RWPE2 (cell line): ENCODE measurements at regions not wholly inside any gene's neighbourhood (a gene's known extent, or its start where the extent isn't known, plus 50 kb on each side); places are given as distances from the start of the nearest gene placed in this dataset.

Experiments used
- ATAC-seq: fragments of 200-7000 bp; cut with Tn5 transposase; 3 replicates; pipeline ENCODE4 v1.9.1; 2021; ENCODE audit warnings: low read depth
- DNase-seq: peaks from one replicate; pipeline ENCODE4 v3.0.0-alpha.2; 2020; ENCODE audit warnings: low spot score
- H3K27ac ChIP-seq: fragments of 450-650 bp; 2 replicates; pipeline ENCODE4 v1.5.1; 2017; ENCODE audit warnings: mild to moderate bottlenecking; ENCODE audit not compliant: poor library complexity, severe bottlenecking
- H3K27me3 ChIP-seq: fragments of 250-450 bp; sonication (Bioruptor Pico); 2 replicates; pipeline ENCODE4 v1.5.1; 2021; ENCODE audit warnings: mild to moderate bottlenecking, moderate library complexity; ENCODE audit not compliant: insufficient read depth, poor library complexity, severe bottlenecking
- H3K36me3 ChIP-seq: fragments of 250-450 bp; sonication (Bioruptor Pico); 2 replicates; pipeline ENCODE4 v1.5.1; 2020; ENCODE audit warnings: low read depth, mild to moderate bottlenecking, moderate library complexity
- H3K4me1 ChIP-seq: fragments of 250-450 bp; sonication (Bioruptor Pico); 2 replicates; pipeline ENCODE4 v1.5.1; 2021; ENCODE audit warnings: mild to moderate bottlenecking, moderate library complexity; ENCODE audit not compliant: insufficient read depth, poor library complexity, severe bottlenecking
- H3K4me3 ChIP-seq: fragments of 250-450 bp; sonication (Bioruptor Pico); 2 replicates; pipeline ENCODE4 v1.5.1; 2021; ENCODE audit warnings: mild to moderate bottlenecking, moderate library complexity; ENCODE audit not compliant: severe bottlenecking
- H3K9me3 ChIP-seq: fragments of 250-450 bp; sonication (Bioruptor Pico); 2 replicates; pipeline ENCODE4 v1.5.1; 2021; ENCODE audit warnings: mild to moderate bottlenecking, moderate library complexity; ENCODE audit not compliant: severe bottlenecking
- CTCF ChIP-seq: fragments of 450-650 bp; IDR thresholded peaks from one replicate; pipeline ENCODE4 v1.5.1; 2017; ENCODE audit warnings: mild to moderate bottlenecking, moderate library complexity; ENCODE audit not compliant: poor library complexity, severe bottlenecking

- Histone ChIP-seq H3K36me3 (no peaks in the 10 kb centered on the region), H3K4me3 (no peak overlapping the region), H3K27me3 (no peaks in the 10 kb centered on the region), H3K4me1 (peaks cover 7% of the 10 kb centered on the region), H3K27ac (no peak overlapping the region), H3K9me3 (no peaks in the 10 kb centered on the region)
- TF ChIP-seq CTCF, result no peak
- ATAC-seq (no peak), DNase-seq (no peak)
Observed at GRCh38 chr1:232873931-232874330, 68.7 kb downstream of the MAP10 start.

- DNase-seq, result no peak
- no peak for ATAC-seq
- Histone ChIP-seq H3K9me3 (no peaks in the 10 kb centered on the region), H3K27ac (no peak overlapping the region), H3K27me3 (no peaks in the 10 kb centered on the region), H3K36me3 (no peaks in the 10 kb centered on the region), H3K4me3 (no peak overlapping the region), H3K4me1 (no peaks in the 10 kb centered on the region)
- no peak for TF ChIP-seq CTCF
Observed at GRCh38 chr1:232875536-232875935, 70.3 kb downstream of the MAP10 start.

- Histone ChIP-seq H3K4me3 (no peak overlapping the region), H3K27me3 (no peaks in the 10 kb centered on the region), H3K36me3 (no peaks in the 10 kb centered on the region), H3K9me3 (no peaks in the 10 kb centered on the region), H3K4me1 (no peaks in the 10 kb centered on the region), H3K27ac (no peak overlapping the region)
- DNase-seq (no peak), ATAC-seq (no peak)
- TF ChIP-seq CTCF, result no peak
Observed at GRCh38 chr1:232876506-232877364, 71.5 kb downstream of the MAP10 start.

- Histone ChIP-seq H3K36me3 (no peaks in the 10 kb centered on the region), H3K9me3 (no peaks in the 10 kb centered on the region), H3K27ac (no peak overlapping the region), H3K4me3 (no peak overlapping the region), H3K4me1 (no peaks in the 10 kb centered on the region), H3K27me3 (no peaks in the 10 kb centered on the region)
- TF ChIP-seq CTCF, result no peak
- no peak for DNase-seq
- no peak for ATAC-seq
Observed at GRCh38 chr1:232877365-232878028, 72.3 kb downstream of the MAP10 start.

- Histone ChIP-seq H3K27ac (no peak overlapping the region), H3K4me3 (no peak overlapping the region), H3K27me3 (no peaks in the 10 kb centered on the region), H3K36me3 (no peaks in the 10 kb centered on the region), H3K4me1 (no peaks in the 10 kb centered on the region), H3K9me3 (no peaks in the 10 kb centered on the region)
- no peak for TF ChIP-seq CTCF
- ATAC-seq (no peak), DNase-seq (no peak)
Observed at GRCh38 chr1:232878086-232878485, 72.3 kb upstream of the NTPCR start.
